ENCODE measurements at regions not wholly inside any gene's neighbourhood (a gene's known extent, or its start where the extent isn't known, plus 50 kb on each side); places are given as distances from the start of the nearest gene placed in this dataset.

DNA sequence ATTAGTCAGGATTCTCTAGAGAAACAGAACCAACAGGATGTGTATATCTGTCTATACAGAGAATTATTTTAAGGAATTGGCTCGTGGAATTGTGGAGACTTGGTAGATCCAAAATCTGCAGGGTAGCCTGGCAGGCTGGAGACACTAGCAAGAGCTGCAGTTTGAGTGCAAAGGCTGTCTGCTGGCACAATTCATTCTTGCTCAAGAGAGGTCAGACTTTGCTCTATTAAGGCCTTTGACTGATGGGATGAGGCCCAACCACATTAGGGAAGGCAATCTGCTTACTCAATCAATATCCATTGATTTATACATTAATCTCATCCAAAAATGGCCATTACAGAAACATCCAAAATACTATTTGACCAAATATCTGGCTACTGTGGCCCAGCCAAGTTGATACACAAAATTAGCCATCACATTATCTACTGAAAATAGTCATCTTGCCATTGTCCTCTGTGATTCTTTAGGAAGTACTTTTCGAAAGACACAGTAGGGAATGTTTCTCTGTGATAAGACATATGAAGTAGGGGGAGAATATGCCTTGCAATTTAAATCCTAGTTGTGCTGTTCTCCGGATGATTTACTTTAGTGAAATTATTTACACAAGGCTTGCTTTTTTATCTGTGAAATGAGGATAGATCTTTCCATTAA, 873.8 kb downstream of the ROBO2 start:
- intact Hi-C loops (cut with DNase I), result no loop called here
- Histone ChIP-seq H3K4me3 (ENCODE audit: low read length in 3 of 3) (no peak overlapping the region), H3K36me3 (ENCODE audit: control insufficient read depth in 2 of 3, insufficient read depth in 3 of 3, low read length in 3 of 3) (no peaks in the 10 kb centered on the region), H3K27ac (ENCODE audit: low read depth in 2 of 2, low read length in 2 of 2) (no peak overlapping the region), H3K9me3 (ENCODE audit: control insufficient read depth in 2 of 3, insufficient read depth in 1 of 3, low read length in 3 of 3) (no peaks in the 10 kb centered on the region), H3K27me3 (ENCODE audit: control insufficient read depth, insufficient read depth, low read length) (no peaks in the 10 kb centered on the region), H3K4me1 (ENCODE audit: control insufficient read depth in 2 of 3, insufficient read depth in 2 of 3, low read depth in 1 of 3, low read length in 3 of 3) (no peaks in the 10 kb centered on the region), H3K9ac (ENCODE audit: low read length in 3 of 3) (no peak overlapping the region)
- FAIRE-seq (no peak), DNase-seq (no peak)
- TF ChIP-seq, protein P1, sequence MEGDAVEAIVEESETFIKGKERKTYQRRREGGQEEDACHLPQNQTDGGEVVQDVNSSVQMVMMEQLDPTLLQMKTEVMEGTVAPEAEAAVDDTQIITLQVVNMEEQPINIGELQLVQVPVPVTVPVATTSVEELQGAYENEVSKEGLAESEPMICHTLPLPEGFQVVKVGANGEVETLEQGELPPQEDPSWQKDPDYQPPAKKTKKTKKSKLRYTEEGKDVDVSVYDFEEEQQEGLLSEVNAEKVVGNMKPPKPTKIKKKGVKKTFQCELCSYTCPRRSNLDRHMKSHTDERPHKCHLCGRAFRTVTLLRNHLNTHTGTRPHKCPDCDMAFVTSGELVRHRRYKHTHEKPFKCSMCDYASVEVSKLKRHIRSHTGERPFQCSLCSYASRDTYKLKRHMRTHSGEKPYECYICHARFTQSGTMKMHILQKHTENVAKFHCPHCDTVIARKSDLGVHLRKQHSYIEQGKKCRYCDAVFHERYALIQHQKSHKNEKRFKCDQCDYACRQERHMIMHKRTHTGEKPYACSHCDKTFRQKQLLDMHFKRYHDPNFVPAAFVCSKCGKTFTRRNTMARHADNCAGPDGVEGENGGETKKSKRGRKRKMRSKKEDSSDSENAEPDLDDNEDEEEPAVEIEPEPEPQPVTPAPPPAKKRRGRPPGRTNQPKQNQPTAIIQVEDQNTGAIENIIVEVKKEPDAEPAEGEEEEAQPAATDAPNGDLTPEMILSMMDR (IDR thresholded peaks at IDR 0.05; ENCODE audit: borderline replicate concordance, extremely low read depth, insufficient read depth), result no peak

DNA sequence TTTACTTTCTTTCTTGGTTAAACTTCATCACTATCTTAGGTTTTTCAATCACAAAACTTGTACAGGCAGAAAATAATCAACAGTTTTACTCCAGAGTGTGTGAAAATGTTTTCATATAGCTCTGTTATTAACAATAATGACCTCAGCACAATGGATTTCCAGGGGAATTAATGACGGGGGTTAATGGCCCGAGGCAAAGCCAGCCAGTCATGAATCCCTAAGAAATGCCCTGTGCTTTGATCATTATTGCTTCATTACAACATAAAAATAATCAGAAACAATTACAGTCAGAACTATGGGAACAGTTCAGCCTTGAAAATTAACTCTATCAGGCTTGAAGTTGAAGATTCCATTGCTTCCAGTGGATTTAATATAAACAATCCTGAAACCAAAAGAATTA, 875.4 kb downstream of the ROBO2 start:
- Histone ChIP-seq H3K27ac (ENCODE audit: low read depth in 2 of 2, low read length in 2 of 2) (no peak overlapping the region), H3K36me3 (ENCODE audit: control insufficient read depth in 2 of 3, insufficient read depth in 3 of 3, low read length in 3 of 3) (no peaks in the 10 kb centered on the region), H3K9ac (ENCODE audit: low read length in 3 of 3) (no peak overlapping the region), H3K27me3 (ENCODE audit: control insufficient read depth, insufficient read depth, low read length) (no peaks in the 10 kb centered on the region), H3K4me1 (ENCODE audit: control insufficient read depth in 2 of 3, insufficient read depth in 2 of 3, low read depth in 1 of 3, low read length in 3 of 3) (no peaks in the 10 kb centered on the region), H3K4me3 (ENCODE audit: low read length in 3 of 3) (no peak overlapping the region), H3K9me3 (ENCODE audit: control insufficient read depth in 2 of 3, insufficient read depth in 1 of 3, low read length in 3 of 3) (no peaks in the 10 kb centered on the region)
- FAIRE-seq (no peak), DNase-seq (peak in 4 of 5 donors; percentile 39 to 74 (median 54))
- intact Hi-C loops (cut with DNase I), result no loop called here
- TF ChIP-seq, protein P1 (IDR thresholded peaks at IDR 0.05; ENCODE audit: borderline replicate concordance, extremely low read depth, insufficient read depth), result no peak

DNA sequence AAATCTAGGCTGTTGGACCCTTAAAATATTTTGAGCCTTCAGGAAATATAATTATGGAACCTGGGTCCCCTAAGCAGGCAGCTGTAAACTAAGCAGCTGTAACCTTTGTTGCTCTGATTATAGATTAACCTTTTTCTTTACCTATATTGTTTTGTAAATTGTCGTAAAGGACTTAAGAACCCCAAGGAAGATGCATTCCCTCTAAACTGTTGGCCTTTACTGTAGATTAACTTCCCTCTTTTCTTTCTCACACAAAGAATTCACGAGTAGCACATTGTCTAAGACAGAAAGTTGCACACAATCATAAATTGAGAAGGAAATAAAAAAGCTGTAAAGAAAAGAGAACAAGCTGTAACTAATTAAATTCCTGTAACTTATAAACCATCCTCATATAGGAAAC, 877.3 kb downstream of the ROBO2 start:
- TF ChIP-seq, protein P1 (IDR thresholded peaks at IDR 0.05; ENCODE audit: borderline replicate concordance, extremely low read depth, insufficient read depth), result no peak
- DNase-seq, result no peak

DNA sequence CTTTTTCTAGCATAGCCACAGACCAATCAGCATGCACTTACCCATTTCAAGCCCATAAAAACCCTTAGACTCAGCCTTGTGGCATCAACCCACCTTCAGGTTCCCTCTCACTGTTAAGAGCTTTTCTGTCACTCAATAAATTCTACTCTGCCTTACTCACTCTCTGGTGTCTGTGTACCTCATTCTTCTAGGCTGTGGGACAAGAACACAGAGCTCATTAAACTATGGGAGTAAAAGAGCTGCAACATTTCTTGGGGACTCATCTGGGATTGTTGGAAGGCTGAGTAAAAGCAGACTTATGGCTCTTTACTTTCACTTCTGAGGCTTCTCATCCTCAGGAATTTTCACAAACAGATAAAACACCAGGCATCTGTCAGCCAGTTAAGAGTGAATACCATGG, 879.3 kb downstream of the ROBO2 start:
- DNase-seq (no peak), FAIRE-seq (no peak)
- Histone ChIP-seq H3K27ac (ENCODE audit: low read depth in 2 of 2, low read length in 2 of 2) (no peak overlapping the region), H3K27me3 (ENCODE audit: control insufficient read depth, insufficient read depth, low read length) (no peaks in the 10 kb centered on the region), H3K36me3 (ENCODE audit: control insufficient read depth in 2 of 3, insufficient read depth in 3 of 3, low read length in 3 of 3) (no peaks in the 10 kb centered on the region), H3K4me3 (ENCODE audit: low read length in 3 of 3) (no peak overlapping the region), H3K9ac (ENCODE audit: low read length in 3 of 3) (no peak overlapping the region), H3K4me1 (ENCODE audit: control insufficient read depth in 2 of 3, insufficient read depth in 2 of 3, low read depth in 1 of 3, low read length in 3 of 3) (no peaks in the 10 kb centered on the region), H3K9me3 (ENCODE audit: control insufficient read depth in 2 of 3, insufficient read depth in 1 of 3, low read length in 3 of 3) (no peaks in the 10 kb centered on the region)
- intact Hi-C loops (cut with DNase I), result no loop called here
- TF ChIP-seq, protein P1 (IDR thresholded peaks at IDR 0.05; ENCODE audit: borderline replicate concordance, extremely low read depth, insufficient read depth), result no peak

More for the DNA sequence above, 877.3 kb downstream of the ROBO2 start:
- Histone ChIP-seq H3K9ac (ENCODE audit: low read length in 3 of 3) (no peak overlapping the region), H3K4me3 (ENCODE audit: low read length in 3 of 3) (no peak overlapping the region), H3K9me3 (ENCODE audit: control insufficient read depth in 2 of 3, insufficient read depth in 1 of 3, low read length in 3 of 3) (no peaks in the 10 kb centered on the region), H3K27me3 (ENCODE audit: control insufficient read depth, insufficient read depth, low read length) (no peaks in the 10 kb centered on the region), H3K27ac (ENCODE audit: low read depth in 2 of 2, low read length in 2 of 2) (no peak overlapping the region), H3K4me1 (ENCODE audit: control insufficient read depth in 2 of 3, insufficient read depth in 2 of 3, low read depth in 1 of 3, low read length in 3 of 3) (no peaks in the 10 kb centered on the region), H3K36me3 (ENCODE audit: control insufficient read depth in 2 of 3, insufficient read depth in 3 of 3, low read length in 3 of 3) (no peaks in the 10 kb centered on the region)
- no peak for FAIRE-seq
- intact Hi-C loops (cut with DNase I), result no loop called here
